PC-3 (cell line): ENCODE measurements at regions not wholly inside any gene's neighbourhood (a gene's known extent, or its start where the extent isn't known, plus 50 kb on each side); places are given as distances from the start of the nearest gene placed in this dataset.

Experiments used
- ATAC-seq: fragments of 200-7000 bp; cut with Tn5 transposase; 2 replicates; pipeline ENCODE4 v1.9.1; 2020; ENCODE audit warnings: mild to moderate bottlenecking, moderate library complexity
- BruUV-seq: library from RNA; stranded (reverse); fragments of 400-500 nt; replicated peaks from 2 replicates; lab custom pipeline; 2021; lab: Mats Ljungman, UMichigan
- CTCF ChIA-PET: fragments of 300-600 bp; sonication (Branson Sonifier 250); formaldehyde crosslinking; loops from one replicate; lab custom pipeline; 2022; ENCODE audit warnings: antibody characterized with exemption; lab: Charles Lee
- POLR2A ChIA-PET: fragments of 300-600 bp; sonication (Branson Sonifier 250); formaldehyde crosslinking; loops from one replicate; lab custom pipeline; 2022; ENCODE audit warnings: antibody characterized with exemption; ENCODE audit not compliant: unreplicated experiment; lab: Charles Lee
- DNase-seq: peaks from one replicate; pipeline ENCODE4 v3.0.0-alpha.2; 2015
- H2AFZ ChIP-seq: fragments of 300-600 bp; sonication (generic); 2 replicates; pipeline ENCODE4 v1.6.0; 2016; ENCODE audit warnings: antibody characterized with exemption, low read length
- H3F3A ChIP-seq: fragments of 300-600 bp; sonication (generic); one replicate; pipeline ENCODE4 v1.6.0; 2017; ENCODE audit warnings: antibody characterized with exemption, low read length, control low read depth, mild to moderate bottlenecking; ENCODE audit not compliant: unreplicated experiment
- H3K27ac ChIP-seq: fragments of 300-600 bp; sonication (generic); 2 replicates; pipeline ENCODE4 v1.5.1; 2016; ENCODE audit warnings: mild to moderate bottlenecking, low read length
- H3K27me3 ChIP-seq: fragments of 300-600 bp; sonication (generic); 2 replicates; pipeline ENCODE4 v1.6.1; 2016; ENCODE audit warnings: low read length, mixed read lengths
- H3K36me3 ChIP-seq: fragments of 300-600 bp; sonication (generic); 2 replicates; pipeline ENCODE4 v1.6.1; 2016; ENCODE audit warnings: low read depth, mixed run types, low read length, mixed read lengths
- H3K4me1 ChIP-seq: fragments of 300-600 bp; sonication (generic); 2 replicates; pipeline ENCODE4 v1.5.1; 2016; ENCODE audit warnings: low read length; ENCODE audit not compliant: insufficient read depth
- H3K4me2 ChIP-seq: fragments of 300-600 bp; sonication (generic); 2 replicates; pipeline ENCODE4 v1.6.0; 2016; ENCODE audit warnings: low read length
- H3K4me3 ChIP-seq: fragments of 300-600 bp; sonication (generic); 2 replicates; pipeline ENCODE4 v1.5.1; 2016; ENCODE audit warnings: mild to moderate bottlenecking, low read length, mixed read lengths
- H3K79me2 ChIP-seq: fragments of 300-600 bp; sonication (generic); 2 replicates; pipeline ENCODE4 v1.6.1; 2017; ENCODE audit warnings: low read length, mixed read lengths
- H3K9ac ChIP-seq: fragments of 300-600 bp; sonication (generic); 2 replicates; pipeline ENCODE4 v1.6.0; 2016; ENCODE audit warnings: mild to moderate bottlenecking, low read length
- H3K9me2 ChIP-seq: fragments of 300-600 bp; sonication (generic); replicated peaks from 2 replicates; pipeline ENCODE4 v1.6.1; 2016; ENCODE audit warnings: mixed run types, low read length, mixed read lengths
- H3K9me3 ChIP-seq: fragments of 300-600 bp; sonication (generic); 2 replicates; pipeline ENCODE4 v1.6.1; 2016; ENCODE audit warnings: low read length, mixed read lengths
- H4K20me1 ChIP-seq: fragments of 300-600 bp; sonication (generic); 2 replicates; pipeline ENCODE4 v1.6.1; 2016; ENCODE audit warnings: low read length, mixed read lengths
- EZH2 ChIP-seq: fragments of 300-600 bp; sonication (generic); IDR thresholded peaks from one replicate; pipeline ENCODE4 v1.6.1; 2017; ENCODE audit warnings: antibody characterized with exemption, mild to moderate bottlenecking, low read length; ENCODE audit not compliant: unreplicated experiment
- EZH2phosphoT487 ChIP-seq: fragments of 300-600 bp; sonication (generic); IDR thresholded peaks from 2 replicates; pipeline ENCODE4 v1.6.1; 2018; ENCODE audit warnings: mild to moderate bottlenecking, antibody characterized with exemption, low read length, borderline replicate concordance
- intact Hi-C: fragments of 100-400 bp; cut with micrococcal nuclease; formaldehyde crosslinking; loops from 2 replicates; pipeline ENCODE4 v1.9.0; 2023
- TF ChIP-seq, protein P1 (sequence below): fragments of 300-600 bp; sonication (generic); conservative IDR thresholded peaks from 2 replicates; pipeline ENCODE4 v1.5.1; 2017; ENCODE audit warnings: antibody characterized with exemption, low read depth, mild to moderate bottlenecking, low read length

DNA sequence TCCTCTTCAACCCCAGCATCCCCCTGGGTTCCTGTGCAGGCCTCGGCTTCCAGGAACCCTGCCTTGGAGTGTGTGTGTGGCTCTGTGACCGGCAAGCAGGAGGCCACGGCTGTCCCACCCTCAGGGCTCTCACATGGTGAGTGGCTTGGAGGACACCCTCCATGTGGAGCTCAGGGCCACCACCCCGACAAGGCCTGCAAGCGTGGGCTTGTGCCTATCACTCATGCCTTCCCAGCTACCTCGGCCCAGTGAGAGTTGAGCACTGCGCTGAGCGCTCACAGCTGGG, 76.7 kb downstream of the DACT2 start:
- no peak for TF ChIP-seq EZH2
- TF ChIP-seq, protein P1, sequence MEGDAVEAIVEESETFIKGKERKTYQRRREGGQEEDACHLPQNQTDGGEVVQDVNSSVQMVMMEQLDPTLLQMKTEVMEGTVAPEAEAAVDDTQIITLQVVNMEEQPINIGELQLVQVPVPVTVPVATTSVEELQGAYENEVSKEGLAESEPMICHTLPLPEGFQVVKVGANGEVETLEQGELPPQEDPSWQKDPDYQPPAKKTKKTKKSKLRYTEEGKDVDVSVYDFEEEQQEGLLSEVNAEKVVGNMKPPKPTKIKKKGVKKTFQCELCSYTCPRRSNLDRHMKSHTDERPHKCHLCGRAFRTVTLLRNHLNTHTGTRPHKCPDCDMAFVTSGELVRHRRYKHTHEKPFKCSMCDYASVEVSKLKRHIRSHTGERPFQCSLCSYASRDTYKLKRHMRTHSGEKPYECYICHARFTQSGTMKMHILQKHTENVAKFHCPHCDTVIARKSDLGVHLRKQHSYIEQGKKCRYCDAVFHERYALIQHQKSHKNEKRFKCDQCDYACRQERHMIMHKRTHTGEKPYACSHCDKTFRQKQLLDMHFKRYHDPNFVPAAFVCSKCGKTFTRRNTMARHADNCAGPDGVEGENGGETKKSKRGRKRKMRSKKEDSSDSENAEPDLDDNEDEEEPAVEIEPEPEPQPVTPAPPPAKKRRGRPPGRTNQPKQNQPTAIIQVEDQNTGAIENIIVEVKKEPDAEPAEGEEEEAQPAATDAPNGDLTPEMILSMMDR: no peak
- TF ChIP-seq EZH2phosphoT487: no peak
- intact Hi-C loops: no loop called here

DNA sequence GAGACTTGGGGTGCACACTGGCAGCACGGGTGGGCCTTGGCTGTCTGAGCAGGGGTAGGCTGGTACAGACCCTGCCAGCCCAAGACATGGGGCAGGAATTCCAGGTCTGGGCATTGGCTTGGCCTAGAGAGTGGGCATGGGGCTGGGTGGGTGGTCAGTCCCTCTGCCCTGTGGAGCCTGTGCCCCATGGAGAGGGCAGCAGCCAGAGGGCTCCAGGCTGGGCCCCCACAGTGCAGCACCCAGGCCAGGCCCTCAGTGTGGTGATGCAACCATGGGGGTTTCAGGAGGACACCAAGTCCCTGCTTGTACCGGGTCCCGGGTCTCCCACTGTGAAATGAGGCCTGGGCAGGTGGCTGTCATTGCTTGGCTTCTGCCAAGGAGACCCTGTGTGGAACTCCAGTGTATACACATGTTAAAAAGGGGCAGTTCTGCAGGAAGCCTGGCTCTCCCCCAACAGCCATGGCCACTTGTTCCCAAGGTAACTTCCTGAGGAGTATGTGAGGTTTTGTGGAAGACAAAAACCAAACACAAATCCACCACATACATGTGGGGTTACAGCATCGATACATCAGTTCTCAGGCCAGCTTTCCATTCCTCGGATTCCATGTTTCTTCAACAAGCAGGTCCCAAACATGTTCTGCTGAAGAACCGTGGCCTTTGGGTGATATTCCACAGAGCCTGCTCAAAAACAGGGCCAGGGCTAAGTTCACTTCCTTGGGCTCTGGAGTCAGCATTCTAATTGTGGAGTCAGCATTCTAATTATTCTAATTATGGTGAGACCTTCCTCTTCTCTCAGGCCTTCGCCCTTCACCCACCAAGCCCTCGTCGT, 77.3 kb downstream of the DACT2 start:
- intact Hi-C loops: no loop called here
- ChIA-PET POLR2A (no interaction called here), CTCF (no interaction called here)
- Histone ChIP-seq H3K4me1 (no peaks in the 10 kb centered on the region), H3K9ac (no peak overlapping the region), H3F3A (no peaks in the 10 kb centered on the region), H3K27ac (no peak overlapping the region), H3K27me3 (peaks cover 58% of the 10 kb centered on the region), H3K9me3 (no peaks in the 10 kb centered on the region), H3K36me3 (no peaks in the 10 kb centered on the region), H4K20me1 (no peaks in the 10 kb centered on the region), H3K9me2 (no peaks in the 10 kb centered on the region), H3K4me2 (no peak overlapping the region), H3K79me2 (no peaks in the 10 kb centered on the region), H2AFZ (no peak overlapping the region), H3K4me3 (no peak overlapping the region)
- TF ChIP-seq EZH2phosphoT487: no peak
- no peak for ATAC-seq
- no peak for DNase-seq
- no TSS peak for BruUV-seq

More for the DNA sequence above, 76.7 kb downstream of the DACT2 start:
- Histone ChIP-seq H3K9ac (no peak overlapping the region), H3K36me3 (no peaks in the 10 kb centered on the region), H4K20me1 (no peaks in the 10 kb centered on the region), H3K9me2 (no peaks in the 10 kb centered on the region), H3K79me2 (no peaks in the 10 kb centered on the region), H3F3A (no peaks in the 10 kb centered on the region), H3K9me3 (no peaks in the 10 kb centered on the region), H3K4me2 (no peak overlapping the region), H3K4me1 (no peaks in the 10 kb centered on the region), H3K27ac (no peak overlapping the region), H3K4me3 (no peak overlapping the region), H2AFZ (no peak overlapping the region), H3K27me3 (peaks cover 63% of the 10 kb centered on the region)
- ATAC-seq: no peak
- BruUV-seq: no TSS peak
- DNase-seq: no peak
- ChIA-PET POLR2A (no interaction called here), CTCF (no interaction called here)

DNA sequence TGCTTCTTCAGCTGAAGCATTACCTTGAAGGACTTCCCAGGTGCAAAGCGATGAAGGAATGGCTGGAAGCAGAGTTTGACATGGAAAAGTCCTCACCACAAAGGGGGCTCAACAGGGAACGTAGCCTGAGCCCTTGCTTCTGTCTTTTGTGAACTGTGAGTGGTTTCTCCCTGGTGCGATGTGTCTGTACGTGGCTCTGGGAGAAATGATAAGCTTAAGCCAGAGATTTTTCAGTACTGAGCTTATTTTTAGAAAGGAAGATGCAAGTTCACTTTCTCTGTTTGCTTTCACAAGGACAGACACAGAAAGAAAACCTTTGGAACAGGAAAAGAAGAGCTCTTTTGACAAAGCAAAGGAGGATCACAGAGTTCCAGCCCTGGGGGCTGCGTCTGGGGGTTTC, 79.4 kb downstream of the DACT2 start:
- ChIA-PET CTCF (no interaction called here), POLR2A (no interaction called here)
- Histone ChIP-seq H4K20me1 (no peaks in the 10 kb centered on the region), H3K9me3 (no peaks in the 10 kb centered on the region), H3K4me3 (no peak overlapping the region), H2AFZ (no peak overlapping the region), H3K9me2 (no peaks in the 10 kb centered on the region), H3K36me3 (no peaks in the 10 kb centered on the region), H3F3A (no peaks in the 10 kb centered on the region), H3K27ac (no peak overlapping the region), H3K9ac (no peak overlapping the region), H3K4me2 (no peak overlapping the region), H3K4me1 (no peaks in the 10 kb centered on the region), H3K27me3 (peaks cover 41% of the 10 kb centered on the region), H3K79me2 (no peaks in the 10 kb centered on the region)
- no TSS peak for BruUV-seq
- TF ChIP-seq EZH2phosphoT487 (no peak), EZH2 (no peak)
- TF ChIP-seq, protein P1: no peak
- ATAC-seq (no peak), DNase-seq (no peak)
- intact Hi-C loops: no loop called here
